ENCODE measurements at regions not wholly inside any gene's neighbourhood (a gene's known extent, or its start where the extent isn't known, plus 50 kb on each side); places are given as distances from the start of the nearest gene placed in this dataset.

DNA sequence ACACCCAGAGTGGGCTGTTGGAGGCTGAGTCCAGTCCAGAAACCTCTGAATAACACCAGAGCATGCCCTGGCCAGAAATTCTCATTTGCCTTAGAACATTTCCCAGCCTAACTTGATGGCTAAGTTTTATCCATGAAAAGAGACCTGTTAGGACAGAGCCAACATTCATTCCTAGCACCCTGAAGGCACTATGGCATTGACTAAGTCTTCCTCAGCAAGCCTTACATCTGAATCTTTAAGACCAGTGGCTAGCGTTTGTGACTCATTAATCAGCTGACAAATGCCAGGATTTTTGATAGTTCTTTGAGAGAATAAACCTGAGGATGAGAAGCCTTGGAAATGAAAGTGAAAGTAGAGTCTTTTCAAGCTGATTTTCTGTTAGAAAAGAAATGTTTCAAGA, 1087.1 kb upstream of the ALCAM start:
- TF ChIP-seq POLR2A (IDR thresholded peaks at IDR 0.05; ENCODE audit: low read length) (no peak), GATA1 (IDR thresholded peaks at IDR 0.05; ENCODE audit: low read depth, low read length) (no peak)
